ENCODE measurements at regions not wholly inside any gene's neighbourhood (a gene's known extent, or its start where the extent isn't known, plus 50 kb on each side); places are given as distances from the start of the nearest gene placed in this dataset.
"Not testable (repeated sequence)": the region's sequence is repeated elsewhere in the genome, so short reads cannot be mapped to it uniquely, and the experiment has no call there.

- TF ChIP-seq, protein P1, sequence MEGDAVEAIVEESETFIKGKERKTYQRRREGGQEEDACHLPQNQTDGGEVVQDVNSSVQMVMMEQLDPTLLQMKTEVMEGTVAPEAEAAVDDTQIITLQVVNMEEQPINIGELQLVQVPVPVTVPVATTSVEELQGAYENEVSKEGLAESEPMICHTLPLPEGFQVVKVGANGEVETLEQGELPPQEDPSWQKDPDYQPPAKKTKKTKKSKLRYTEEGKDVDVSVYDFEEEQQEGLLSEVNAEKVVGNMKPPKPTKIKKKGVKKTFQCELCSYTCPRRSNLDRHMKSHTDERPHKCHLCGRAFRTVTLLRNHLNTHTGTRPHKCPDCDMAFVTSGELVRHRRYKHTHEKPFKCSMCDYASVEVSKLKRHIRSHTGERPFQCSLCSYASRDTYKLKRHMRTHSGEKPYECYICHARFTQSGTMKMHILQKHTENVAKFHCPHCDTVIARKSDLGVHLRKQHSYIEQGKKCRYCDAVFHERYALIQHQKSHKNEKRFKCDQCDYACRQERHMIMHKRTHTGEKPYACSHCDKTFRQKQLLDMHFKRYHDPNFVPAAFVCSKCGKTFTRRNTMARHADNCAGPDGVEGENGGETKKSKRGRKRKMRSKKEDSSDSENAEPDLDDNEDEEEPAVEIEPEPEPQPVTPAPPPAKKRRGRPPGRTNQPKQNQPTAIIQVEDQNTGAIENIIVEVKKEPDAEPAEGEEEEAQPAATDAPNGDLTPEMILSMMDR (IDR thresholded peaks at IDR 0.05; ENCODE audit: low read depth, low read length) = no peak
- no peak overlapping the region for H3K4me3 ChIP-seq (ENCODE audit: low read depth, low read length)
- no peak for DNase-seq
- no peaks in the 10 kb centered on the region for H3K4me1 ChIP-seq
- H3K36me3 ChIP-seq = no peaks in the 10 kb centered on the region
- H3K27me3 ChIP-seq = no peaks in the 10 kb centered on the region
- H3K9me3 ChIP-seq = no peaks in the 10 kb centered on the region
Measured at GRCh38 chrX:150203248-150203645, 159.9 kb upstream of the MAMLD1 start.

GRCh38 chrX:150205011-150205410, 158.1 kb upstream of the MAMLD1 start:
- no peak for DNase-seq
- TF ChIP-seq, protein P1 (IDR thresholded peaks at IDR 0.05; ENCODE audit: low read depth, low read length) = no peak
- Histone ChIP-seq H3K4me1 (no peaks in the 10 kb centered on the region), H3K4me3 (ENCODE audit: low read depth, low read length) (no peak overlapping the region), H3K27me3 (no peaks in the 10 kb centered on the region), H3K9me3 (no peaks in the 10 kb centered on the region), H3K36me3 (no peaks in the 10 kb centered on the region)

- Histone ChIP-seq H3K9me3 (no peaks in the 10 kb centered on the region), H3K4me3 (ENCODE audit: low read depth, low read length) (no peak overlapping the region), H3K36me3 (no peaks in the 10 kb centered on the region), H3K27me3 (no peaks in the 10 kb centered on the region), H3K4me1 (no peaks in the 10 kb centered on the region)
- TF ChIP-seq, protein P1 (IDR thresholded peaks at IDR 0.05; ENCODE audit: low read depth, low read length) = no peak
- no peak for DNase-seq
Measured at GRCh38 chrX:150207733-150208132, 155.4 kb upstream of the MAMLD1 start.

GRCh38 chrX:150211988-150212387, 151.1 kb upstream of the MAMLD1 start:
- H3K36me3 ChIP-seq = no peaks in the 10 kb centered on the region
- TF ChIP-seq, protein P1 (IDR thresholded peaks at IDR 0.05; ENCODE audit: low read depth, low read length) = no peak
- H3K4me1 ChIP-seq = no peaks in the 10 kb centered on the region
- no peak for DNase-seq
- no peaks in the 10 kb centered on the region for H3K9me3 ChIP-seq
- no peaks in the 10 kb centered on the region for H3K27me3 ChIP-seq
- H3K4me3 ChIP-seq (ENCODE audit: low read depth, low read length) = no peak overlapping the region

GRCh38 chrX:150212672-150213480, 150.2 kb upstream of the MAMLD1 start:
- DNase-seq = no peak
- Histone ChIP-seq H3K4me1 (no peaks in the 10 kb centered on the region), H3K36me3 (no peaks in the 10 kb centered on the region), H3K4me3 (ENCODE audit: low read depth, low read length) (no peak overlapping the region), H3K9me3 (no peaks in the 10 kb centered on the region), H3K27me3 (no peaks in the 10 kb centered on the region)
- TF ChIP-seq, protein P1 (IDR thresholded peaks at IDR 0.05; ENCODE audit: low read depth, low read length) = no peak

GRCh38 chrX:150213481-150214030, 149.6 kb upstream of the MAMLD1 start:
- Histone ChIP-seq H3K4me1 (no peaks in the 10 kb centered on the region), H3K9me3 (no peaks in the 10 kb centered on the region), H3K4me3 (ENCODE audit: low read depth, low read length) (no peak overlapping the region), H3K36me3 (no peaks in the 10 kb centered on the region), H3K27me3 (no peaks in the 10 kb centered on the region)
- DNase-seq = no peak
- TF ChIP-seq, protein P1 (IDR thresholded peaks at IDR 0.05; ENCODE audit: low read depth, low read length) = no peak

GRCh38 chrX:150216000-150216399, 147.1 kb upstream of the MAMLD1 start:
- H3K4me1 ChIP-seq, DNase-seq, H3K9me3 ChIP-seq: not testable (repeated sequence)

More at GRCh38 chrX:150216000-150216399, 147.1 kb upstream of the MAMLD1 start:
- not testable (repeated sequence) for H3K4me3 ChIP-seq (ENCODE audit: low read depth, low read length); H3K27me3 ChIP-seq; H3K36me3 ChIP-seq
